Thyroid gland (tissue), 4 donors: ENCODE measurements at regions not wholly inside any gene's neighbourhood (a gene's known extent, or its start where the extent isn't known, plus 50 kb on each side); places are given as distances from the start of the nearest gene placed in this dataset.

Experiments
- DNase-seq, 2 donors: peaks; one replicate each; pipeline ENCODE4 v3.0.0-alpha.2; 2019
- H3K27ac ChIP-seq, 3 donors: fragments of 200-600 bp; sonication (generic); 1 replicate in 2 of 3; 2 replicates in 1 of 3; pipeline ENCODE4 v1.5.1; 2016 to 2019; ENCODE audit warnings: mild to moderate bottlenecking in 1 of 3, moderate library complexity in 1 of 3
- H3K27me3 ChIP-seq: fragments of 200-600 bp; sonication (generic); one replicate; pipeline ENCODE4 v1.5.1; 2019
- H3K36me3 ChIP-seq, 2 donors: fragments of 200-600 bp; sonication (generic); one replicate each; pipeline ENCODE4 v1.5.1; 2016 to 2019
- H3K4me1 ChIP-seq, 2 donors: fragments of 200-600 bp; sonication (generic); one replicate each; pipeline ENCODE4 v1.5.1; 2017 to 2019
- H3K4me3 ChIP-seq, 3 donors: fragments of 200-600 bp; sonication (generic); replicated peaks in 1 of 3; 1 replicate in 2 of 3; 2 replicates in 1 of 3; pipeline ENCODE4 v1.5.1; 2016; ENCODE audit warnings: mild to moderate bottlenecking in 1 of 3
- H3K9me3 ChIP-seq: fragments of 200-600 bp; sonication (generic); one replicate; pipeline ENCODE4 v1.5.1; 2017
- POLR2A ChIP-seq, 2 donors: fragments of 450-650 bp; IDR thresholded peaks; one replicate each; pipeline ENCODE4 v1.6.1; 2017; ENCODE audit warnings: antibody characterized with exemption in 2 of 2, mild to moderate bottlenecking in 2 of 2, moderate library complexity in 1 of 2
- WGBS, 2 donors: methylation state at CpG; one replicate each; pipeline ENCODE4 v1.1.5; 2017; 5-methylcytosine and 5-hydroxymethylcytosine counted together
- intact Hi-C: fragments of 100-400 bp; cut with DNase I; formaldehyde crosslinking; loops from one replicate; pipeline ENCODE4 v1.15.1; 2023
- TF ChIP-seq, protein P1 (sequence below), 6 experiments: fragments of 200-600 bp in 3 of 6; fragments of 450-650 bp in 3 of 6; sonication (generic) in 3 of 6; IDR thresholded peaks; one replicate each; pipeline ENCODE4 v1.5.1; 2016 to 2019; ENCODE audit warnings: antibody characterized with exemption in 6 of 6, mild to moderate bottlenecking in 2 of 6, inconsistent platforms in 1 of 6, moderate library complexity in 1 of 6

DNA sequence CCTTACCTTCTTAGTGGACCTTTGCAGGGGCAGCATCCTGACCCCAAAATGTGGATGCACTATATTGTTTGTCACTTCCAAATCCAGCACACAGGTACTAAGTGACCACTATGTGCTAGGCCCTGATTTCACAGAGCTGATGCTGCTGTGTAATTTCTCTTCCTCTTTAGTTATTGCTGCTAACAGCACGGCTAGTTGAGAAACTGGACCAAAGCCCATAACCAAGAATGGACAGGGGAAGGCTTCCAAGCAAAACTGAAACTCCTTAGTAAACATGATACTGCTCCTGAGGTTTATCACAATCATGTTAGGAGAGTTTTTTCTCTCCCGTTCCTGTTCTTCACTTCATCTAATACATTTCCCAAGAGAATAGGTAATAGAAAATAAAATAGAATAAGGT, 172.9 kb upstream of the TTC29 start:
- peaks cover 0 to 3% of the 10 kb centered on the region in 2 donors for H3K4me1 ChIP-seq
- 8% methylated on average over 2 of the region's 2 CpGs for WGBS, 2 donors
- peak overlapping the region; percentile 15 to 27 (median 25) for H3K27ac ChIP-seq
- TF ChIP-seq POLR2A (IDR thresholded peaks at IDR 0.05): no peak
- TF ChIP-seq, protein P1, sequence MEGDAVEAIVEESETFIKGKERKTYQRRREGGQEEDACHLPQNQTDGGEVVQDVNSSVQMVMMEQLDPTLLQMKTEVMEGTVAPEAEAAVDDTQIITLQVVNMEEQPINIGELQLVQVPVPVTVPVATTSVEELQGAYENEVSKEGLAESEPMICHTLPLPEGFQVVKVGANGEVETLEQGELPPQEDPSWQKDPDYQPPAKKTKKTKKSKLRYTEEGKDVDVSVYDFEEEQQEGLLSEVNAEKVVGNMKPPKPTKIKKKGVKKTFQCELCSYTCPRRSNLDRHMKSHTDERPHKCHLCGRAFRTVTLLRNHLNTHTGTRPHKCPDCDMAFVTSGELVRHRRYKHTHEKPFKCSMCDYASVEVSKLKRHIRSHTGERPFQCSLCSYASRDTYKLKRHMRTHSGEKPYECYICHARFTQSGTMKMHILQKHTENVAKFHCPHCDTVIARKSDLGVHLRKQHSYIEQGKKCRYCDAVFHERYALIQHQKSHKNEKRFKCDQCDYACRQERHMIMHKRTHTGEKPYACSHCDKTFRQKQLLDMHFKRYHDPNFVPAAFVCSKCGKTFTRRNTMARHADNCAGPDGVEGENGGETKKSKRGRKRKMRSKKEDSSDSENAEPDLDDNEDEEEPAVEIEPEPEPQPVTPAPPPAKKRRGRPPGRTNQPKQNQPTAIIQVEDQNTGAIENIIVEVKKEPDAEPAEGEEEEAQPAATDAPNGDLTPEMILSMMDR (IDR thresholded peaks at IDR 0.05): no peak
- no peaks in the 10 kb centered on the region for H3K36me3 ChIP-seq
- no peaks in the 10 kb centered on the region for H3K27me3 ChIP-seq
- intact Hi-C loops: no loop called here
- no peak overlapping the region for H3K4me3 ChIP-seq
- DNase-seq: peak; percentile 41 to 55
- no peaks in the 10 kb centered on the region for H3K9me3 ChIP-seq

DNA sequence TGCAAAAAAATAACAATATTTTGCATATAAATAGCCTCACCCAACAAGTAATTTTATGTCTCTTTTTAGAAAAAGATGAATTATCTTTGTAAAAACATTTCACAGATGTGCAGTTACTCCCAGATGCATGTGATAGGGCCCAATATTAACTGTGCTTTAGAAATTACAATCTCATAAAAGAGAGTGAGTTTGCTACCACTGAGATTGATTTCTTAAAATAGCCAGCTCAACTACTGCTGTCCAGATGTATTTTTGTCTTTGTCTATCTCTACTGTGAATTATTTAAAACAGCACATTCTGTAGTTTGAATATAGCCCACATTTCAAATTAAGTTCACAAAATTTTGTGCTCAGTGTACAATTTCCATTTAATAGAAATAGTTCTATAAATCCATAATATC, 177.0 kb upstream of the TTC29 start:
- Histone ChIP-seq H3K27me3 (no peaks in the 10 kb centered on the region), H3K4me1 (peaks cover 0 to 3% of the 10 kb centered on the region in 2 donors), H3K36me3 (no peaks in the 10 kb centered on the region), H3K27ac (no peak overlapping the region), H3K4me3 (no peak overlapping the region), H3K9me3 (no peaks in the 10 kb centered on the region)
- no peak for DNase-seq
- TF ChIP-seq POLR2A (IDR thresholded peaks at IDR 0.05): no peak
- intact Hi-C loops: no loop called here

DNA sequence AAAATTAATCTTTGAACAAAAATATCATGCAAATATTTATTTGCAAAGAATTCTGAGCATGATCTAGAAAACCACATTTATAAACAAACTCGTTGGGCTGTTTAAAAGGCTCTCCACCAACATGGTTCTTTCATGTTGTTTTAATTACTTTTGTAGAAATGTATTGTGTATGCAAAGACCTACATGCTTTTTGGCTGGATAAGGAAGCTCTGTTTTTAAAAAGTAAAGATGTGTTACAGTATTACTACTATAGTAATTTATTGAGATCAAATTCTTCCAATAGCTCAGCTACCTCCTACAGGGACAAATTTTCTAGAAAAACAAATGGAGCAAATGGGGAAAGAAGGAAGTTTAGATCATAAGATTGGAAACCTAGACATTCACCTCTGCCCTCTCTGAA, 177.5 kb upstream of the TTC29 start:
- H3K4me3 ChIP-seq: no peak overlapping the region
- no peaks in the 10 kb centered on the region for H3K36me3 ChIP-seq
- H3K4me1 ChIP-seq: peaks cover 0 to 3% of the 10 kb centered on the region in 2 donors
- no peaks in the 10 kb centered on the region for H3K9me3 ChIP-seq
- H3K27me3 ChIP-seq: no peaks in the 10 kb centered on the region
- DNase-seq: no peak
- no peak overlapping the region for H3K27ac ChIP-seq
- intact Hi-C loops: no loop called here
- 31 to 47% methylated on average over 1 of the region's 1 CpG for WGBS, 2 donors
- TF ChIP-seq POLR2A (IDR thresholded peaks at IDR 0.05): no peak

DNA sequence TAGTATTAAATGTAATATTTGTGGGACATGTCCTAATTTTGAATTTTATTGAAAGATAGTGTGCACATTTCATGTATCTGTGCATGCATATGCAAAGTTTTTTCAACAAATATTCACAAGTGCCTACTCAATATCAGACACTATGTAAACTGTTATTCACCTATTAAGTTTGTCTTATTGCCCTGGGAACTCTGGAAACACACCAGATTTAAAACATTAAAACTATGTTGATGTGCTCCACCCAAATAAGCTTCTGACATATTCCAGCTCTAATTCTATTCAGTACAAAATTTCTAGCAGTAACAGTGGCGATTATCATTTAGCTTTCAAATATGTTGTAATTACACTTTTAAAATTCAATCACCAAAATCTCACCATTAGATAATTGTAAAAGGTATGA, 183.1 kb upstream of the TTC29 start:
- 94 to 95% methylated on average over 1 of the region's 1 CpG for WGBS, 2 donors
- Histone ChIP-seq H3K27ac (no peak overlapping the region), H3K27me3 (no peaks in the 10 kb centered on the region), H3K4me3 (no peak overlapping the region), H3K4me1 (no peaks in the 10 kb centered on the region), H3K36me3 (no peaks in the 10 kb centered on the region), H3K9me3 (no peaks in the 10 kb centered on the region)
- intact Hi-C loops: no loop called here
- TF ChIP-seq, protein P1 (IDR thresholded peaks at IDR 0.05): no peak
- TF ChIP-seq POLR2A (IDR thresholded peaks at IDR 0.05): no peak
- no peak for DNase-seq

DNA sequence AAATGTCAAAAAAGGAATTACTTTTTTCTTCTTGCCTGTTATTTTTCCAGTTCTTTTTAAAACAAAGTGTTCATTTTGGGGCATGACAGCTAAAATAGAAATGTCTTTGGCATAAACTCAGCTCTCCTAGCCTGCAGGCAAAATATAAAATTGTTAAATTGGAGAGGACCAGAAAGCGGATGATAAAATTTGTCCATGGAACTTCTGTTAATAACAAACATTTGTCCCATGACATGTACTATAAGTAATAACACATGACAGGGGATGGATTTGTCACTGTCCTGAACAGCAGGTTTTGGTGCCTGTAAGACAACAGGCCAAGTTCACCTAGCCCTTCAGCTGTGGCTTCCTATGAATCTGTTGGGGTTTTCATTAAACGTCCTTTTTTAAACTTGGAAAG, 184.0 kb upstream of the TTC29 start:
- H3K36me3 ChIP-seq: no peaks in the 10 kb centered on the region
- H3K4me1 ChIP-seq: peaks cover 4 to 7% of the 10 kb centered on the region in 2 donors
- no peaks in the 10 kb centered on the region for H3K9me3 ChIP-seq
- intact Hi-C loops: no loop called here
- whole genome bisulfite sequencing, 2 donors: 67 to 85% methylated on average over 2 of the region's 2 CpGs
- no peak overlapping the region for H3K27ac ChIP-seq
- no peak overlapping the region for H3K4me3 ChIP-seq
- TF ChIP-seq, protein P1 (IDR thresholded peaks at IDR 0.05): no peak
- no peak for TF ChIP-seq POLR2A (IDR thresholded peaks at IDR 0.05)
- no peak for DNase-seq
- no peaks in the 10 kb centered on the region for H3K27me3 ChIP-seq

DNA sequence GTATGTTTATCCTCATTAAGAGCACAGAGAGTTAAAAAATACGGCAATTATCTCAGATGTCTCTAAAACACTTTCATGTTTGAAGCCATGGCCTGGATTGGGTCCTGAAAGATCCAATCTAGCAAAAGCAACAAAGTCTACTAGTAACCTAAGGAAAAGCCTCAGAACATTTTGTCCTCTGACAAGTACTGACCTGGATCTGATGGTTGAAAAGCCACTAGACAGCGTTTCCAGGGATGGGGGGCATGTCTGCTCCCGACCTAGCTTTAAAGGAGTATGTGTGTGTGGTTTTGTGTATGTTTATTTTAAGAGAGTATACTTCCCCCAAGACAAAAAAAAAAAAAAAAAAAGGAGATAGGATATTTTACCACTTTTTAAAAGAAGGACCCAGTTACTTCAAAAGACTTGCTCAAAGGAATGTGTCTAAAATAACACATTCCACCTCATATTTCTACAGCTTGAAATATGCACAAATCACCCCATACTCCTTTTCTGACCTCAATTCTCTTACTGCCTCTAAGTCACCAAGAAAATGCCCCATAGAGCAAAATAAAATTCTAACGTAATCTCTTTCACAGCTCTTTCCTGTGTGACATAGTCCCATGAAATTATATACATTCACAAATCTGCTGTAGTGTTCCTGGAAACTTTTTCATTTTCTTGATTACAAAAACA, 189.0 kb upstream of the TTC29 start:
- H3K36me3 ChIP-seq: no peaks in the 10 kb centered on the region
- DNase-seq: peak; percentile 46 to 57
- H3K9me3 ChIP-seq: no peaks in the 10 kb centered on the region
- H3K27ac ChIP-seq: peak overlapping the region; percentile 74 to 86 (median 76)
- peaks cover 34 to 37% of the 10 kb centered on the region in 2 donors for H3K4me1 ChIP-seq
- no peak for TF ChIP-seq POLR2A (IDR thresholded peaks at IDR 0.05)
- TF ChIP-seq, protein P1 (IDR thresholded peaks at IDR 0.05): no peak
- intact Hi-C loops: no loop called here
- H3K4me3 ChIP-seq: no peak overlapping the region
- H3K27me3 ChIP-seq: no peaks in the 10 kb centered on the region
- WGBS, 2 donors: 47 to 50% methylated on average over 4 of the region's 4 CpGs
